T1000 (cell line): ENCODE measurements at regions not wholly inside any gene's neighbourhood (a gene's known extent, or its start where the extent isn't known, plus 50 kb on each side); places are given as distances from the start of the nearest gene placed in this dataset.
A peak's percentile ranks its signal among the peaks of the same experiment; 100 is the strongest.
"Not testable (repeated sequence)": the region's sequence is repeated elsewhere in the genome, so short reads cannot be mapped to it uniquely, and the experiment has no call there.

Source experiments
- DNase-seq: peaks from one replicate; lab custom pipeline; 2025; ENCODE audit warnings: mixed read lengths; lab: John Stamatoyannopoulos, UW

DNA sequence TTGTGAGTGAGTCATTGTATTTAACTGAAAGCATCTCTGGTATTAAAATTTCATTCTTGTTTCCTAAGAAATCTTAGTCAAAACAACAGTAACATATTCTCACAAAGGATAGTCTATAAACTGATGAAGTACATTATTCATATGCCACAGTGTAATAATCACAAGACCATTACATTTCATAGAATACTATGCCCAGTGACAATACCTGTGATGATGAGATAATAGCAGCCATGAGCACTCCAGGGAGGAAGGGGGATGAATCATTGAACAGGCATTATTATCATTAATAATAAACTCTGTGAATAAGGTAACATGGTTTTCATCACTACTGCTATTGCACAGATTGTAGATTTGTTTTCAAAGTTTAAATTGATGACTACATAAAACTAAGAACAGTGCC lies 667.9 kb downstream of the EPM2A start:
- no peak for DNase-seq

DNA sequence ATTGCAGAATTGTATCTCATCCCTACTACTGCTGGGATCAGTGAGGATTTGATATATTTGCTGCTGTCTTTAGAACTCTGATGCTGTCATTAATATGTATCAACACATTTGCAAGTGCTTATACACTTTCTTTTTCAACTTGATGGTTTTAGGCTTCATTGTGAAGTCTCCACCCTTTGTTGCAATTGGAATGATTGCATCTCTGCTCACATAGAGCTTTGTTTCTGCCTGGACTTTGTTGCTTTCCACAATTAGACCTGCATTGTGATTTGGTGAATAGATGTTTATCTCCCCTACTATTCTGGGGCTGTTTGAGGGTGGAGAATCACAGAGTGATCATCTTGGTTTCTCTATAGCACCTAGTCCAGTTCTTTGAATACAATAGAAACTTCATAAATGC lies 666.7 kb downstream of the EPM2A start:
- no peak for DNase-seq

DNA sequence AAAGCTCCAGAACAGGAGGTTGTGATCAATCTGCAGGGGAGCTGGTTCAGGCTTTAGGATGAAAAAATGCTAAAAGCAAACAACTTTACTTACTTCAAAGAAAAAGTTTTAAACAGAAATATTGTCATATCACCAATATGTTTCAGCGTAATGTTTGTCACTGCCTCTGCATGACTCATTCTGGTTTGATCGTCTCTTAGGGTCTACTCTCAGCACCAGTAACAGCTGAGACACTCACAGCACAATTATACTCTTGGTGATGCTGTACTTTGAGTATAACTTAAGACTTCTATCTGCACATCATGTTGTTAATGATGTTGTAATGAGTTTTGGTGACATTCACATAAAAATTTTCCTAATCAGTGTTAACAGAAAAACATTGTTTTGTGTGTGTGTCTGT lies 665.4 kb downstream of the EPM2A start:
- DNase-seq, result no peak

DNA sequence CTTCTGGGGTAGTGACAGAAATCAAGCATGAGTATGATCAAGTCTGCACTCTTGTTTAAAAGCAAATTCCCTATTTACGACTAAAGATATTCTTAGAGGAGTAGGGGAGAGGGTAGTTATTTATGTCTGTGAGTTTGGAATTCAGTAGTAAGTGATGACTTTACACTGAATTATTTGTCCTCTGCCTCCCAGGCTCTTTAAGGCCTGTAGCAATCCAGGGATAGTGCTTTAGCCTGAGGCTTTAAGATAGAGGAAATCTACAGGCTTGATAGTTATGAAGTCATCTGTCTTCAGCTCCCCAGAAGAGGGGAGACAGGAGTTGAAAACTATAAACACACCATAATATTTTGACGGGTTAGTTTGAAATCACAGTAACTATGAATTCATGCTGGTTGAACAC lies 664.5 kb downstream of the EPM2A start:
- DNase-seq, result peak; percentile 19

DNA sequence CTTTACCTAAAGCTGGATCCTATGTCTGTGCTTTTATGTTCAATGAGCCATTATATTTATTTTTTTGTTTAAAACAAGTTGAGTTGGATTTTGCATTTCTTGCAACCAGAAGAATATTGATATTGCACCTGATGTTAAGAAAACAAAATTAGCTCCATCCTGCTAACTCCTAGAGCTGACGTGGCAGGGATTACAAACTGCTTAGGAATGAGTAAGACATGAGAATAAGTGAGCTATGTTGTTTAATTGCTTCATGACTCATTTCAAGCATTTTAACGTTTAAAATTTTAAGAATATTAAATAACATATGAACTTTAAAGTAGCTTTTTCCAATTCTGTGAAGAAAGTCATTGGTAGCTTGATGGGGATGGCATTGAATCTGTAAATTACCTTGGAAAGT lies 663.5 kb downstream of the EPM2A start:
- DNase-seq, result no peak

DNA sequence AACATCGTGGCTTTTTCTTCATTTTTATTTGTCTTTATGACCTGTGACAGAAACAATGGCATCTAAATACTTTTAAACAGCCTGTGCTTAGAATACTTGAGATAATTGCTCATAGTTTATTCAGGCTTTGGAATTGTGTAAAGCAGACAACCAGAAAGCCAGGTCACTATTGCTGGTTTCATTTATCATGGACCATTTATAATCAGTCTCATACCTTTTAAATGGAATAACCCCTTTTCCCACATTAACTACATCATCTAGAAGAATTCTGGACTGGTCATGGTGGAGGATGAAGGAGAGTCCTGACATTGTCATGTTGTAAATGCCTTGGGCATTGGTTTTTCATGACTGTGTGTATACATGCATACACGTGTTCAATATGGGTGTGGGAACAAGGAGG lies 661.5 kb downstream of the EPM2A start:
- no peak for DNase-seq

DNA sequence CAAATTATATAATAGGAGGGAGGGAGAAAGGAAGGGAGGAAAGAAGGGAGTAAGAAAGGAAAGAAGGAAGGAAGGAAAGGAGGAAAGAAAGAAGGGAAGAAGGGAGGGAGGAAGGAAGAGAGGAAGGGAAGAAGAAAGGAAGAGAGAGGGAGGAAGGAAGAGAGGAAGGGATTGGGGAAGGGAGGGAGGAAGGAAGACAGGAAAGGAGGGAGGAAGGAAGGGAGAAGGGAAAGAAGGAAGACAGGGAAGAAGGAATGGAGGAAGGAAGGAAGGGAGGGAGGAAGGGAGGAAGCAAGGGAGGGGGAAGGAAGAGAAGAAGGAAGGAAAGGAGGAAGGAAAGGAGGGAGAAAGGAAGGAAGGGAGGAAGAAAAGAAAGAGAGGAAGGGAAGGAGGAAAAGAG lies 660.5 kb downstream of the EPM2A start:
- DNase-seq, result no peak

DNA sequence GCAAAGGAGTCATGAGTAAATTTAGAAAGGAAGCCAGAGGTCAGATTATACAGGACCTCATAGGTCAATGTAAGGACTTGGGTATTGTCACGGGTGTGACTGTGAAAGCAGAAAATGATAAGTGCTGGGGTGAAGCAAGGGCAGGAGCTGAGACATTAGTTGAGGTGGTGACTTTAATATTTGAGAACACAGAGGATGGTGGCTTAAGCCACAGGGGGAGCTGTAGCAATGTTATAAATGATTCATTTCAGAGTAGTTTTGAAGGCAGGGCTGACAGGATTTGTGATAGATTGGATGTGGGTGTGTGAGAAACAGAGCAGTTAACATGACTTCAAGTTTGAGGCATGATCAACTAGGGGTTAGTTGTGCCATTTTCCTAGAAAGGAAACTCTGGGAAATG lies 659.9 kb downstream of the EPM2A start:
- DNase-seq, result no peak

DNA sequence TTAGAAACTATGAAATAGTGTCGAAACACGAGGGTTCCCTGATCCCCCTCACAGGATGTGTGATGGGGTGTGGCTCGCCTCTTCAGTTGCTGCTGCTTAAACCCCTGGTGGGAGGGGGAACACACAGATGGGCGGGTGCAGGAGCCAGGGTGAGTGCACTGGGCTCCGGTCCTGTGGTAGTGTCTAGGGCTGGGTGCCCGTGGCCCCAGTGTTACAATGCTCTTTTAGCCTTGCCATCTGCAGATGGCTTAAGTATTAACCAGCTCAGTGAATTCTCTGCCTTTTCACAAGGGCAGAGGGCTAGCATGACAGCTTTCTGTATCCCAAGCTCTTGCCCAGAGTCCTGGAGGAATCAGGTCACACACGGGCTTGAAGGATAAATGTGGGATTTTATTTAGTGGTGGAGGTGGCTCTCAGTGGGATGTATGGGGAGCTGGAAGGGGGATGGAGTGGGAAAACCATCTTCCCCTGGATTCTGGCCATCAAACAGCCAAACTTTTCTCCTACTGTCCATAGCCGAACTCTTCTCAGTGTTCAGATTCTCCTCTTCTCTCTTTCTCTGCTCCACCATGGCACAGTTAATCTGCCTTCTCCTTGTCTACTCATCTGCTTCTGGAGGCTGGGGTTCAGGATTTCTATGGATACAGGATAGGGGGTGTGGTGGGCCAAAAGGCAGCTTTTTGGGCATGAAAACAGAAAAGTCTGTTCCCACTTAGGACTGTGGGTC lies 659.0 kb downstream of the EPM2A start:
- DNase-seq, result no peak

DNA sequence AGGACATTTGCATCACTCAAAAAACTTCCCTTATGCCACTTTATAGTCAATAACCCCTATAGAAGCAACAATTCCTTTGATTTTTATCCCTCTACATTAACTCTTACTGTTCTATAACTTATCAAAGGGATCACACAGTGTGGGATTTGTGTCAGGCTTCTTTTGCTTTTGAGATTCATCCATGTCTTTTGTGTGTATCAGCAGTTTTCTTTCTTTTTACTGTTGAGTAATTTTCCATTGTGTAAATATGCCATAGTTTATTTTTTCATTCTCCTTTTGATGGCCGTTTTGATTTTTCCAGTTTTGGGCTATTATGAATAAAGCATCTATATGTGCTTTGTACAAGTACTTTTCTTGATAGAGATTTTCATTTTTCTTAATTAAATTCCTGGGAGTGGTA lies 657.9 kb downstream of the EPM2A start:
- DNase-seq, result no peak

DNA sequence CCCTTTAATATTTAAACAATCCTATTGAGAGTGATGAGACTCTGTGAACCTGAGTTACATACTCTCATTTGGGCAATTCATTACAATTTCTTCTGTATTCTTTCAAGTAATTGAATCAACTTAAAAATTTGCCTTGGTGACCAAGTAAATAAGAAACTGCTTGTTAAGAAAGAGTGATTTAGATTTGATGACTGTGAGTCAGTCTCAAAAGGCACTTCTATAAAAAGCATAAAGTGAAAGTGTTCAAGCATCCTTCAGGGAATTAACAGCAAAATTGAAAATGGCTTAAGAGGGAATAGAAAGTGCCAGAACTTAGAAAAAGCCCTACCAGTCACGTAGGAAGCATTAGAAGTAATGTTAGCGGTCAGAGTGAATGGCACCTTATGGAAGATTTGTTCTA lies 654.7 kb downstream of the EPM2A start:
- DNase-seq, result no peak

DNA sequence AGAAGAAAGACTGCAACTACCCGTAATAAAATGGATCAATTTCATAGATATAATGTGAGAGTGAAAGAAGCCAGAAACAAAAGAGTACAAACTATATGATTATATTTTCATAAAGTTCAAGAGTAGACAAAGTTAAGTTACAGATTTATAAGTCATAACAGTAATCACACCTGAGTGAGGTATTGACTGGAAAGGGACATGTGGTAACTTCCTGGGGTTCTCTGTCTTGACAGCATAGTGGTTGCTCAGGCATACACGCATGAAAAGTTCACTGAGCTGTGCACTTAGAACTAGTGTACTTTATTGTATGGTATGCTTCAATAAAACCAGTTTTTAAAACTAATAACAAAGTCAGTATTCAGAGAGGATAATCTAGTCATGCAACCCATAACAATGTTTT lies 653.6 kb downstream of the EPM2A start:
- no peak for DNase-seq

DNA sequence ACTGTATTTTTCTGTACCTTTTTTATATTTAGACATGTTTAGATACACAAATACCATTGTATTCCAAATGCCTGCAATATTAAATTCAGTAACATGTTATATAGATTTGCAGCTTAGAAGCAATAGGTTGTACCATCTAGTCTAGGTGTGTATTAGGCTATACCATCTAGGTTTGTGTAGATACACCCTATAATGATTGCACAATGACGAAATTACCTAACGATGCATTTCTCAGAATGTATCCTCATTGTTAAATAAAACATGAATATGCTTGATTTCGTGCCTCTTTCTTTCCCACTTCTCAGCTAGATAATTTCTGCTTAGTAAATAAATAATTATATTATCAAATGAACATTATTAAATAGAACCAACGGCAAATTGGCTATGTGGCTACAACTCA lies 653.0 kb downstream of the EPM2A start:
- no peak for DNase-seq

DNA sequence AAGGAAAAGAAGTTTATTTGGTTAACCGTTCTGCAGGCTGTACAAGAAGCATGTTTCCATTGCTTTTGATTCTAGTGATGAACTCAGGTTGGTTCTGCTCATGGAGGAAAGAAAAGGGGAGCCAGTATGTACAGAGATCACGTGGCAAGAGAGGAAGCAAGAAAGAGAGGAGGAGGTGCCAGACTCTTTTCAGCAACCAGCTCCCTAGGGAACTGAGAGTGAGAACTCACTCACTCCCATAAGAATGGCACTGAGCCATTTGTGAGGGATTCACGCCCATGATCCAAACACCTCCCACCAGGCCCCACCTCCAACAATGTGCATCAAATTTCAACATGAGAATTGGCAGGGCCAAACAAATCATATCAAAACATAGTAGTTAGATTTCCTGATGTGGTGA lies 649.1 kb downstream of the EPM2A start:
- no peak for DNase-seq

DNA sequence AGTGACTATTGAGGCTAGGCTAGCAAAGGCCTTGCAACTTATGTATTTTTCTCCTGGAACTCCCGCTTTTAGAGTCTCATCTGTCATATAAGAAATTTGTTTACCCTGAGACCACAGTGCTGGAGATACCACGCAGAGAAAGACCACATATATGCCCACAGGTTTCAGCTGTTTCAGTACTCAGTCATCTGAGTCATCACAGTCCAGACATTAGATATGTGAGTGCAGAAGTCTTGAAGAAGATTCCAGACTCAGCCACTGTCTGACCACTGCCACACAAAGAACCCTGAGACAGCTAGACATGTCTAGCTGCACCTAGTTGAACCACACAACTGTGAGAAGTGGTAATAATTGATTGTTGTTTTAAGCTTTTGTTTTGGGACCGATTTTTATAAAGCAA lies 648.3 kb downstream of the EPM2A start:
- DNase-seq, result no peak

DNA sequence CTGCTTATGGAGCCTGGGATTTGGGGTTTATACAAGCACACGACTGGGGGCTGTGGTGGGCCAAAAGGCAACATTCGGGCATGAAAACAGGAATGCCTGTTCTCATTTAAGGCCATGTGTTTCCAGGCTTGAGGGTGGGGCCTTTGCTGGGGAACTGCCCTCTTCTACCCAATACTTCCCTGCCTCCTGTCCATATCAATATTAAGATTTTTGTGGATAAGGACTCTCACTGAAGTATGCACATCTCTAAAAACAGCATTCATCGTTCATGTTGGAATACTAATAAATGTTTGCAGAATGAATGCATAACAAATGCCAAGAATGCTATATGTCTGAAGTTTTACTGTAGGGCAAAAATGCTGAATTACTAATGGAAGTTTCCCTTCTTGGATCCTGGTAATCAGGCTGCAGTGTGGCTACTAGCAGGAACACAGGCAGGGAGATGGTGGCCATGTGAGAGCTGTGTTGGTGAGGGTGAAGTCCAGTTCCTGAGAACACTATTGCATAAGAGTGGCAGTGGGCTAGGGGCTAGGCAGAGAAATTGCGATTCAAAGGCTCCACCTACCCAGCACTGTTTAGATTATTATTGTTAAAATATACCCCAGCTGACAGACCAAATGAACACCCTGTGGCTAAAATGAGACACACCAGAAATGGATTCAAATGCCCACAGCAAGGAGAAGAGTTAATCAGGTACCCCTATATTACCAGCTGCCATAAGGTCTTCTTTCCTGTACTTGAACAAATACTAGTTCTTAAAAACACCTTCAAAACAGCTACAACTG lies 644.3 kb downstream of the EPM2A start:
- DNase-seq, result no peak

DNA sequence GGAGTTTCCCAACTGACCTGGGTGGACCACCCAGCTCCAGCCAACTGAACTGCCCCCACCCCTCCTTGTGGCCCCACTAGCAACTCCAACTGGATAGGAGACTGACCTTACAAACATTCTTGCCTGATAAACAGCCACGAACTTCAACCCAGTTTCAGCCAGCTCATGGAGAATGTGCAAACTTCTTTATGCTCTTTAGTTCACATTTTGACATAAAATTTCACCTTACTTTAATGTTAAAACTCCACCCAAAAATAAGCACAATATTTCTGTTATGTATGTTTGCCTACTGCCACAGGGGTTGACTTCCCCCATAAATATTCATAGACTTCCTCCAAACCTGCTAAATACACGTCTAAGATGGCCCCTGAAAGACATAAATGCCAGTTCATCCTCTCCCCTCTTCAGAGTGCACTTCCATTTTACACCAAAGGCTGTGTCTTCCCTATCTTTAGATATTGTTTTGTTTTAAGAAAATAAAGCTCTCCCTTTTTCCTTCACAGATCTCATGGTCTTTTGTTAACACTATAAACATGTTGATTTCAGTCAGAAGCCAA lies 643.7 kb downstream of the EPM2A start:
- no peak for DNase-seq

DNA sequence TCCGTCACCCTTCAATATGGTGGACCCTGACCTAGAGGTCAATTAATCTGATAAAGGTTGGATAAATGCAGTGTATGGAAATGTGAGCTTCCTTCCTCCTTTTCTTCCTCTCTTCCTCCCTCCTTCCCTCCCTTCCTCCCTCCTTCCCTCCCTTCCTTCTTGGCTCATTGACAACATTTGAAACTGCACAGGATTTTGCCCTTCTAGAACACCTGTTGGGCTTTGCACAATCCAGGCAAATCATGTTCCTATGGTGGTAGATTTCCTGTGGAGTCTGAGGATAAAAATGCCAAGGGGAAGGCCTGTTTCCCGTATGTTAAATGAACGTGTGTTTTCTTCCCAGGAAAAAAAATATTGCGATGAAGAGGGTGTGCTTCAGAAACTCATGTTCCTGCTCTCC lies 642.8 kb downstream of the EPM2A start:
- DNase-seq, result no peak

DNA sequence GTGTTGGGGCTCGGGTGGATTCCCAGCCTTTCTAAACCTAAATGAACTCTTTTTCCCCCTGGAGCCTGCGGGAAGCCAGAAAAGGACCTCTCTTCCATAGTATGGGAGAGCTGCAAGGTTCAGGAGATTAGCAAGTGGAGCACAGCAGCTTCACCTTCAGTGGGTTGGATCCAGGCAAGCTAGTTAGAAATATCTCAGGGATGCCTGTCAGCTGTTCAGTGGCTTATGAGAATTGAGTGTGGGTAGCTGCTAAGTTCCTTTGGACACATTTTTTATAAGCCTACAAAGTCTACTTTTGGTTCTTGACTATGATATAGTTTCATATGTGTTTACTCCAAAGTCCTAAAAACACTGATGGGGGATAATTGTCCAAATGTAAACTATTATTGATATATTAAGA lies 642.1 kb downstream of the EPM2A start:
- no peak for DNase-seq

DNA sequence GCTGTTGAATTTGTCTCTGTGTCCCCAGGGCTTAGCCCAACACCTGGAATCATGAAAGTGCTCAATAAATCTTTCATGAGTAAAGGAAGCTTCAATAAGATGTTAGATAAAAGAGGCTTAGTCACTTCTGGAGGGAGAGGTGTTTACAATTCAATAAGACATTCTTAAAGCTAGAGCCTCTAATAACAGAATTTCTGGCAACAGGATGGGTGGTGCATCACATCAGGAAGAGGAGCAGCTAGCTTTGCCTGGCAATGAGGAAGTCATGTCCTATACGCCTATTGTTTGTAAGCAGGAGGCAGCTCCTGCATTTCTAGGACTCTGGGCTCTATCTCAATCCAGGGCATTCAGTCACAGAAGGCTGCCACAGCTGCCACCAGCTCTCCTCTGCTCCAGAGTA lies 638.5 kb downstream of the EPM2A start:
- no peak for DNase-seq

DNA sequence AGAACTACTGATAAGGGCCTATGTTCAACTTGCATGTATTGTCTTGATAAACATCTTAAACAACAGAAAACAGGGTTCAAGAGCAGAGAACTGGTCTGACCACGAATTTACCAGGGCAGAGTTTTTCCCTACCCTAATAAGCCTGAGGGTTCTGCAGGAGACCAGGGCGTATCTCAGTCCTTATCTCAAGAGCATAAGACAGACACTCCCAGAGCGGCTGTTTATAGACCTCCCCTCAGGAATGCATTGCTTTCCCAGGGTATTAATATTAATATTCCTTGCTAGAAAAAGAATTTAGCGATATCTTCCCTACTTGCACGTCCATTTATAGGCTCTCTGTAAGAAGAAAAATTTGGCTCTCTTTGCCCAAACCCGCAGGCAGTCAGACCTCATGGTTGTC lies 637.2 kb downstream of the EPM2A start:
- DNase-seq, result not testable (repeated sequence)

DNA sequence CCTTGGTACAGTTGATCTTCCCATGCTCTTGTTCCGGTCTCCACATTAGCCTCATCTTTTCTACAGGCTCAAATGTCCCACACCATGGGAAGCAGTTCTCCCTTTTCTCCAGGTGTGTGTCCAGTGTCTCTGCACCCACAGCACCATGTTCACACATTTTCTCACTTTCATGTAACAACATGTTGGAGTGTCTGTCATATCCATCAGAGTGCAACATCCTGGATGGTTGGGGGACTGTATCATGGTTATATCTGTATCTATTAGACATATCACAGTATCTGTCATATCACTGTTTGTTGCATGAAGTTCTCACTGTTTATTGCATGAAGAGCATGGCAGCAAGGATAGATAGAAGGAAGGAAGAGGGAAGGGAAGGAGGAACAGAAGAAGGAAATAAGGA lies 635.6 kb downstream of the EPM2A start:
- no peak for DNase-seq

DNA sequence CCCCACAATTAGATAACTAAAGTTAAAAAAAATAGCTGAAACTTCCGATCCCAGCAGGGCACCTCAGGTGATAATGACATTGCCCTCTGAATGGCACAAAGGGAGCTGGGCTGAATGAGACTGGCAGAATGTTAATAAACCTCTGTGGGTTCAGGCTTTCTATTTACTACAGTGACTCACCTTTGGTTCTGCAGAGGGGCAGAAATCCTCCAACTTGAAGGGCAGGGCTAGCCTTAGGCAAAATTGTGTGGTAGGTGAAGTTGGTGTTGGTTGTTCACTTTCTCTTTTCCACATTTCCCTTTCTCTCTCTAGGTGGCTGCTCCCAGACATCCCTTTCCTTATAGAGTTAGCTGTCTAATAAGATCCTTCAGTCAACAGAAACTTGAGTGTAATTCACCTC lies 625.2 kb downstream of the EPM2A start:
- DNase-seq, result no peak

DNA sequence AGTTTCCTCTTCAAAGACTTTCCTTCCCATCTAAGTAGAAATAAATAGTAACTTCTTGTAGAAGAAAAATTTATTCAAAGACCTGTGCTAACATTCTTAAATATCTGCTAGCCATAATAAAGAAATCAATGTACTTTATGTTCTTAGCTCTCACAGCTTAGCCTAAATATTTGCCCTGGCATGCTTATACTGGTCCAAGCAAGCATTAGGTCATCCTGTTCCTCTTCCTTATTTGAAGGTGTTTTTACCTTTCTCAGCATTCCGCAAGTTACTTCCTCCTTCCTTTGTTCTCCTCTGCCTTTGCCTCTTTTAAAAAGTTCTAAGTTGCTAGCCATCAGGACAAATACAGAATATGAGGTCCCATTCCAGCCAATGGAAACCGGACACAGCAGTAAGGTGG lies 623.9 kb downstream of the EPM2A start:
- not testable (repeated sequence) for DNase-seq
